GM13976 (cell line): ENCODE measurements at regions not wholly inside any gene's neighbourhood (a gene's known extent, or its start where the extent isn't known, plus 50 kb on each side); places are given as distances from the start of the nearest gene placed in this dataset.
"Not testable (repeated sequence)": the region's sequence is repeated elsewhere in the genome, so short reads cannot be mapped to it uniquely, and the experiment has no call there.

Experiments used
- DNase-seq: peaks from one replicate; pipeline ENCODE4 v3.0.0; 2012; ENCODE audit warnings: low spot score
- in situ Hi-C: fragments of 300-500 bp; cut with MboI; formaldehyde crosslinking; loops from one replicate; pipeline ENCODE4 v1.12.0; 2022; ENCODE audit warnings: low sequenced_read_pairs, mixed read lengths, inconsistent platforms; ENCODE audit not compliant: unreplicated experiment
- TF ChIP-seq, protein P1 (sequence below): IDR thresholded peaks from 2 replicates; pipeline ENCODE4 v1.5.1; 2012; ENCODE audit warnings: borderline replicate concordance, mild to moderate bottlenecking; ENCODE audit not compliant: insufficient read depth; ENCODE audit errors: extremely low read depth, missing control alignments, control extremely low read depth

DNA sequence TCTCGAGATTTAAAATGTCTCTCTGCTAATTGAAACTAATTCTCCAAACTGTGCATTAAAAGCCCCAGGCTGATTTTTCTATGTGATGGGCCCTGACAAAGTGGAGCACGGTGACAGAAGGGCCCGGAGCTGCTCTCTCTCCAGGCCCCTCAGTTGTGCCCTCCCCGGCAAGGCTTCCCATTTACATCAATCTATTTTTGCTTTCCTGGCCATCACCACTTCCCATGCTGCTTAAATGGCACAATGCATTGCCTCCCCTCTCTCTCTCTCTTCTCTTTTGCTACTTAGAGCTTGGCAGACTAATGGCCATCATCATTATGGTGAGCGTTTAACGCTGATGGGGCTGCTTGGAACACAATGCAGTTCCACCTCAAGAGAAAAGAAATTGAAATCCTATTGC lies 270.7 kb upstream of the DIO3 start:
- in situ Hi-C loops = no loop called here
- TF ChIP-seq, protein P1, sequence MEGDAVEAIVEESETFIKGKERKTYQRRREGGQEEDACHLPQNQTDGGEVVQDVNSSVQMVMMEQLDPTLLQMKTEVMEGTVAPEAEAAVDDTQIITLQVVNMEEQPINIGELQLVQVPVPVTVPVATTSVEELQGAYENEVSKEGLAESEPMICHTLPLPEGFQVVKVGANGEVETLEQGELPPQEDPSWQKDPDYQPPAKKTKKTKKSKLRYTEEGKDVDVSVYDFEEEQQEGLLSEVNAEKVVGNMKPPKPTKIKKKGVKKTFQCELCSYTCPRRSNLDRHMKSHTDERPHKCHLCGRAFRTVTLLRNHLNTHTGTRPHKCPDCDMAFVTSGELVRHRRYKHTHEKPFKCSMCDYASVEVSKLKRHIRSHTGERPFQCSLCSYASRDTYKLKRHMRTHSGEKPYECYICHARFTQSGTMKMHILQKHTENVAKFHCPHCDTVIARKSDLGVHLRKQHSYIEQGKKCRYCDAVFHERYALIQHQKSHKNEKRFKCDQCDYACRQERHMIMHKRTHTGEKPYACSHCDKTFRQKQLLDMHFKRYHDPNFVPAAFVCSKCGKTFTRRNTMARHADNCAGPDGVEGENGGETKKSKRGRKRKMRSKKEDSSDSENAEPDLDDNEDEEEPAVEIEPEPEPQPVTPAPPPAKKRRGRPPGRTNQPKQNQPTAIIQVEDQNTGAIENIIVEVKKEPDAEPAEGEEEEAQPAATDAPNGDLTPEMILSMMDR = no peak
- no peak for DNase-seq

DNA sequence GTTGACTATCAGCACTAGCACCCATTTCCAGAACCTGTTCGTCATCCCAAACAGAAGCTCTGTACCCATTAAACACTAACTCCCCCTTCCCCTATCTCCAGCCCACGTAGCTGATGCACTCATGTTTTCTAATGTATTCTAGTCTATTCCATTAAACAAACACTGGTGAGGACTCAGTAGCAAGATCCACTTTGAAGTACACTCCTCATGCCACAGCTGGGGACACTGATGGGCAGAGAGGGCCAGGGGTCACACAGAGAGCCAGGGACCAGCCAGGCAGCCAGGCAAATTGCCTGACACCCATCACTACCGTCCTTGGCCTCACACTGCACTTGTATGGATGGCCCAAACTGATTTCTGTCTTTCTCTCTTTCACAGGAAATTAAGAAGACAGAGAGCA lies 269.9 kb upstream of the DIO3 start:
- in situ Hi-C loops = no loop called here
- DNase-seq = no peak
- TF ChIP-seq, protein P1 = no peak

DNA sequence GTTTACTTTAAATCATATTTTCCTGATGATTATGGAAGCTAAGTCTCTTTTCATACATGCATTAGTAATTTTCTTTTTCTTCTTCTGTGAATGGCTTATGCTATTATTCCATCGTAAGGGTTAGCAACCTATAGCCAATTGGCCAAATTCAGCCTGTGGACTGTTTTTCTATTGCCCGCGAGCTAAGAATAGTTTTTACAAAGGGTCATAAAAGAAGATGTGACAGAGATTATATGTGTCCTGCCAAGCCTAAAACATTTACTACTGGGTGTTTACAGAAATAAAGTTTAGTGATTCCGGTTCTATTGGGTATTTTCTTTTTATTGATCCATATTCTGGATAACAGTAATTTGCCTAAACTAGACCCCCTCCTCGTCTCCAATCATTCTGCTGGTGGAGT lies 268.8 kb upstream of the DIO3 start:
- no peak for DNase-seq
- TF ChIP-seq, protein P1 = no peak
- in situ Hi-C loops = no loop called here

DNA sequence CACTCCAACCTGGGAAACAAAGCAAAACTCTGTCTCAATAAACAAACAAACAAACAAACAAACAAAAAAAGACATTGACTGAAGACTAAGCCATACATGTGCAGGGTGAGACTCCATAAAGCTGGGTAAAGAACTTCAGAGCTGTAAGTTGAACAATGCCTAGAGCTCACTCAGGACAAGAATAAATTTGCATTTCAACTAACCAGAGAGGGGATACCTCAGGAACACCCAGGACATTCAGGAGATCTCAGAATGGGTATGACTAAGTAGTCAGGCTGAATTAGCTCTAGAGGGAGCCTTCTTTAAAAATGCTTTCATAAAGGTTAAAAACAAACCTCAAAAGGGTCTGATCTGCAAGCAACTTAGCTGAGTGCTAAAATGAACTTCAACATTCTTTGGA lies 267.7 kb upstream of the DIO3 start:
- no peak for DNase-seq
- in situ Hi-C loops = no loop called here

DNA sequence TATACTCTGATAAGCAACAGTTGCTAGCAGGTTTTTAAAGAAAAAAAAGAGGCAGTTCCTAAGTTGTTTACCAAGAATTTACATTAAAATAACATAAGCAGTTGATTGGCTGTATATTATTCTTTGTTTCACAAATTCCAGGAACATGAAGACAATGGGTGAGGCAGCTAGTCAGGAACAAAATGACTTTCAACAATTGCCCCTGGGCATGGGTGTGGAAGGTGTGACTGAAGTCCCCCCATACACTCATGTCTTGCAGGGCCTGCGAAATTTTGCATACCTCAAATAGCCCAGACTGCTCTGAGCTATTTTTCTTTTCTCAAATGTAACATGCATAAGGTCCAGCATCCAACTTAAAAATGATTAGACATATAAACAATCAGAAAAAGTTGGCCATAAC lies 267.2 kb upstream of the DIO3 start:
- DNase-seq = no peak
- in situ Hi-C loops = no loop called here
- TF ChIP-seq, protein P1 = no peak

More for the DNA sequence above, 267.7 kb upstream of the DIO3 start:
- TF ChIP-seq, protein P1 = no peak

DNA sequence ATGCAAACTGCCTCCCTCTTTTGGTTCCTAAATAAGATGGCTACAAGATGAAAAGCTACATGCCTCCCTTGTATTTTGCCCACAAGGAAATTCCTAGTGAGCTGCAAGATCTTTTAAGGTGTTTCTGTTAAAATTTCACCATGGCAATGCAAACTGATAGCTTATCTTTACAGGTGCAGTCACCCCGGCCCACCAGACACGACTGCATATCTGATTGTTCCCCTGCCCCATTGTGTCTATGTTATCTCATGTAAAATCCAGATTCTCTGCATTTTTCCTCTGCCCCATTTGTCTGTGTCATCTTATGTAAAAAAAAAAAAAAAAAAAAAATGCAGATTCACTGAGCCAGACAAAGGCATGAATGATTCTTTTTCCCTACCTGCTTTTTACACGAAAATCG lies 261.5 kb upstream of the DIO3 start:
- DNase-seq, in situ Hi-C loops: not testable (repeated sequence)

DNA sequence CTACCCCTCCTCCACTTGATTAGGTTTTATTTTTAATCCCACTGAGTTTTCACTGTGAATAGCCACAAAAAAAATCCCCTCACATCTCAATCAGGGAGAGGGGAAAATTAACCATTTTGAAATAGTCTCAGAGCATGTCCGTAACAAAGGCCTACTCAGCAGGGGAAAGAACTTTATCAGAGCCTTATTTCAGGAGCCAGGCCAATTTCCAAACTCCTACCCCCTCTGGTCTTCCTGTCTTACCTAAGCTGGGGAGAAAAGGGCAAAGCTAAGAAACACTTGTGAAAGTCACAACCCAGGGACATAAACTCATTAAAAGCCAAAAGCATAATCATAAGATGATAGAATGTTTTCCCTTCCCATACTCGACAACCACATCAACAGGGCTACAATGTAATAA lies 260.3 kb upstream of the DIO3 start:
- DNase-seq = no peak
- in situ Hi-C loops = no loop called here
- TF ChIP-seq, protein P1 = no peak

DNA sequence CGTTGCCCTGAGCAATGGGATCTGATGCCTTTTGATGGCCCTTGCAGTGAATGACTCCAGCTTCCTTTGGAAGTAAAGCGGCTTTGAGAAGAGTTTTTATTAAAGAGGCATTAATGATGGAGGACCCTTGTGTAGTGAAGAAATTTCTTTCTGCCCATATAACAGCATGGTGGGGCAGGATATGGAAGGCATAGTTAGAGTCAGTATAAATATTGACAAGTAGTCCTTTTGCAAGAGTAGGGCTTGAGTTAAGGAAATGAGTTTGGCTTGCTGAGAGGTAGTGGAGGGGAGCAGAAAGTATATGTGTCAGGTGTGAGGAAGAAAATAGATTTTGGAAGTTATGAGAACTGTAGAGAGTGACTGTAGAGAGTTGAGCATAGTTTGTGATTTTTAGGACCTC lies 254.1 kb upstream of the DIO3 start:
- in situ Hi-C loops = not testable (repeated sequence)

DNA sequence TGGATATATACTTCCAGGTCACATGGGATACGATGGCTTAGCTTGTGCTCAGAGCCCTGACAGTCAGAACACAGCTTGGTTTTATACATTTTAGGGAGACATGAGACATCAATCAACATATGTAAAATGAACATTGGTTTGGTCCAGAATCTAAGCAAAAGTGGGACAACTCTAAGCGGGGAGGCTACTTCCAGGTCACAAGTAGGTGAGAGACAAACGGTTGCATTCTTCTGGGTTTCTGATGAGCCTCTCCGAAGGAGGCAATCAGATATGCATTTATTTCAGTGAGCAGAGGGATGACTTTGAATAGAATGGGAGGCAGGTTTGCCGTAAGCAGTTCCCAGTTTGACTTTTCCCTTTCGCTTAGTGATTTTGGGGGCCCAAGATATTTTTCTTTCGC lies 250.1 kb upstream of the DIO3 start:
- DNase-seq, in situ Hi-C loops: not testable (repeated sequence)

More for the DNA sequence above, 254.1 kb upstream of the DIO3 start:
- not testable (repeated sequence) for DNase-seq
